ENCODE measurements at regions not wholly inside any gene's neighbourhood (a gene's known extent, or its start where the extent isn't known, plus 50 kb on each side); places are given as distances from the start of the nearest gene placed in this dataset.
"Not testable (repeated sequence)": the region's sequence is repeated elsewhere in the genome, so short reads cannot be mapped to it uniquely, and the experiment has no call there.

GRCh38 chr4:56142088-56142487 is 193.3 kb downstream of the CEP135 start:
- Histone ChIP-seq H3K4me1 (ENCODE audit: control insufficient read depth, insufficient read depth, low read length) (no peaks in the 10 kb centered on the region), H3K9me3 (ENCODE audit: control insufficient read depth, low read length) (no peaks in the 10 kb centered on the region), H3K27me3 (ENCODE audit: control insufficient read depth, insufficient read depth) (no peaks in the 10 kb centered on the region), H3K27ac (ENCODE audit: low read length) (no peak overlapping the region), H3K4me3 (ENCODE audit: low read length) (no peak overlapping the region)
- intact Hi-C loops (cut with DNase I), result no loop called here
- DNase-seq (no peak), ATAC-seq (no peak)
- 92% methylated on average over 1 of the region's 1 CpG for whole genome bisulfite sequencing

DNA sequence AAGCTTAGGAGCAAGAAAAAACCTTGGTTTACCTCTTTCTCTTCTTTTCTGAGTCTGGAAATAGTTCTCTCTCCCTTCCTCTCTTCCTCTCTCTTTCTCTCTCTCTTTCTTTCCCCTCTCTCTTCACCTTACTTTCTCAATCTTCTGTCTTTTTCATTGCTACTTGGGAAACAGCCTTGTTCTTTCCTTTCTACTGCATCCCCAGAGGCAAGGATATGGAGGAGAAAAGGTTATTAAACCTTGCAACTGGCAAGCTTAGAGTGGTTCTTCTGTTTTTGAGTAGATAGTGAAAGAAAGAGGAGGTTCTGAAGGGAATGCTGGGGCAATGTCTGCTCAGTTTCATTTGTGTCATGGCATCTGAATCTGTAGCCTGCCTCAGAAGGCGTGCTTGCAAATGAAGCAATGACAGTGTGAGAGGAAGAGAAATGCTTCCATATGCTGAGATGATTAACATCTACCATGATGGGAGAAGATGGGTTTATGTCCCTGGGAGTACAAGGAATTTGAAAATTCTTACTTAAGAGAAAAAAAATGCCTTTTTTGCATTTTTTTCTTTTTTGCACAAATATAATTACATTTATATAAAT is 190.6 kb downstream of the CEP135 start:
- DNase-seq (no peak), ATAC-seq (no peak)
- no peak overlapping the region for H3K4me3 ChIP-seq (ENCODE audit: low read length)
- no peaks in the 10 kb centered on the region for H3K27me3 ChIP-seq (ENCODE audit: control insufficient read depth, insufficient read depth)
- H3K9me3 ChIP-seq (ENCODE audit: control insufficient read depth, low read length), result no peaks in the 10 kb centered on the region
- no peak overlapping the region for H3K27ac ChIP-seq (ENCODE audit: low read length)
- intact Hi-C loops (cut with DNase I), result no loop called here
- WGBS, result 70% methylated on average over 1 of the region's 1 CpG
- H3K4me1 ChIP-seq (ENCODE audit: control insufficient read depth, insufficient read depth, low read length), result no peaks in the 10 kb centered on the region

DNA sequence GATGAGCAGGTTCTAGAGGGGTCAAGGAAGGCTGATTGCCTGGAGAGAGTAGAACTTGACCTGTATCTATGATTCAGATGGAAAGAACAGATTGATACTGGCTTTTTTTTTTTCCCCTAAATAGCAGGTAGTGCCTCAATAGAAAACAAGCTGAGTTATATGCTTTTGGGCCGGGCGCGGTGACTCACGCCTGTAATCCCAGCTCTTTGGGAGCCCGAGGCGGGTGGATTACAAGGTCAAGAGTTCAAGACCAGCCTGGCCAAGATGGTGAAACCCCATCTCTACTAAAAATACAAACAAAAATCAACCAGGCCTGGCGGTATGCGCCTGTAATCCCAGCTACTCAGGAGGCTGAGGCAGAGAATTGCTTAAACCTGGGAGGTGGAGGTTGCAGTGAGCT is 186.1 kb downstream of the CEP135 start:
- H3K27ac ChIP-seq (ENCODE audit: low read length); H3K4me1 ChIP-seq (ENCODE audit: control insufficient read depth, insufficient read depth, low read length); H3K27me3 ChIP-seq (ENCODE audit: control insufficient read depth, insufficient read depth); intact Hi-C loops (cut with DNase I); H3K9me3 ChIP-seq (ENCODE audit: control insufficient read depth, low read length); H3K4me3 ChIP-seq (ENCODE audit: low read length): not testable (repeated sequence)
- ATAC-seq, result peak in 1 of 2 donors; percentile 39
- DNase-seq, result peak; percentile 25 to 65 (median 53)
- WGBS, result 79% methylated on average over 8 of the region's 8 CpGs

GRCh38 chr4:56134266-56134665 is 185.5 kb downstream of the CEP135 start:
- Histone ChIP-seq H3K27ac (ENCODE audit: low read length) (no peak overlapping the region), H3K4me1 (ENCODE audit: control insufficient read depth, insufficient read depth, low read length) (no peaks in the 10 kb centered on the region), H3K4me3 (ENCODE audit: low read length) (no peak overlapping the region), H3K9me3 (ENCODE audit: control insufficient read depth, low read length) (no peaks in the 10 kb centered on the region), H3K27me3 (ENCODE audit: control insufficient read depth, insufficient read depth) (no peaks in the 10 kb centered on the region)
- ATAC-seq, result peak; percentile 92 to 96
- WGBS, result 37% methylated on average over 2 of the region's 2 CpGs
- intact Hi-C loops (cut with DNase I), result no loop called here
- peak; percentile 55 to 80 (median 77) for DNase-seq

DNA sequence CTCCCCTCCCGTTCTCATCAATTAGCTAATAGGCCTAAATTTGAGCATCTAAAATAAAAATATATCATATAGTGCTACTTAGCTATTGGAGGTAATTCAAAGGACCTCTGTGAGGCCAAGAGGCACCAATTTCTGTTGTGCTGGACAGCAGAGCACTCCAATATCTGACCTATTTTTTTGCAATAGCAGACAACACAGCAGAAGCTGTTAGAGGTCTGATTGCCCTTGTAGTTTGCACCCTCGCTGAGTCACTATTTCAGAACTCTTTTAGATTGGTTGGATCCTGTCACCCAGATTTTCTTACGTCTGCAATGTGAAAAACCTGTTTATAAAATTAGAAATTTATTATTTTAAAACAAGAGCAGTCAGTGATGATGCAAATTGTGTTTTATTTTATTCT is 184.1 kb downstream of the CEP135 start:
- DNase-seq (no peak), ATAC-seq (peak; percentile 58 to 61)
- no peak overlapping the region for H3K27ac ChIP-seq (ENCODE audit: low read length)
- H3K27me3 ChIP-seq (ENCODE audit: control insufficient read depth, insufficient read depth), result no peaks in the 10 kb centered on the region
- intact Hi-C loops (cut with DNase I), result no loop called here
- no peaks in the 10 kb centered on the region for H3K9me3 ChIP-seq (ENCODE audit: control insufficient read depth, low read length)
- H3K4me1 ChIP-seq (ENCODE audit: control insufficient read depth, insufficient read depth, low read length), result no peaks in the 10 kb centered on the region
- WGBS, result 59% methylated on average over 3 of the region's 3 CpGs
- no peak overlapping the region for H3K4me3 ChIP-seq (ENCODE audit: low read length)

DNA sequence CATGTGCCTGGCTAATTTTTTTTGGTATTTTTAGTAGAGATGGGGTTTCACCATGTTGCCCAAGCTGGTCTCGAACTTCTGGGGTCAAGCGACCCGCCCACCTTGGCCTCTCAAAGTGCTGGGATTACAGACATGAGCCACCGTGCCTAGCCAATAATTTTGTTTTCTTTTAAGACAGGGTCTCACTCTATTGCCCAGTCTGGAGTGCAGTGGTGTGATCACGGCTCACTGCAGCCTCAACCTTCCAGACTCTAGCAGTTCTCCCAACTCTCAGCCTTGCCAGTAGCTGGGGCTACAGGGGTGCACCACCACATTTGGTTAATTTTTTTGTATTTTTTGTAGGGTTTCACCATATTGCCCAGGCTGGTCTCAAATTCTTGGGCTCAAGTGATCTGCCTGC is 183.4 kb downstream of the CEP135 start:
- H3K27ac ChIP-seq (ENCODE audit: low read length); intact Hi-C loops (cut with DNase I); H3K27me3 ChIP-seq (ENCODE audit: control insufficient read depth, insufficient read depth); H3K4me1 ChIP-seq (ENCODE audit: control insufficient read depth, insufficient read depth, low read length); ATAC-seq; DNase-seq; H3K4me3 ChIP-seq (ENCODE audit: low read length); H3K9me3 ChIP-seq (ENCODE audit: control insufficient read depth, low read length): not testable (repeated sequence)
- WGBS, result 82% methylated on average over 5 of the region's 5 CpGs

DNA sequence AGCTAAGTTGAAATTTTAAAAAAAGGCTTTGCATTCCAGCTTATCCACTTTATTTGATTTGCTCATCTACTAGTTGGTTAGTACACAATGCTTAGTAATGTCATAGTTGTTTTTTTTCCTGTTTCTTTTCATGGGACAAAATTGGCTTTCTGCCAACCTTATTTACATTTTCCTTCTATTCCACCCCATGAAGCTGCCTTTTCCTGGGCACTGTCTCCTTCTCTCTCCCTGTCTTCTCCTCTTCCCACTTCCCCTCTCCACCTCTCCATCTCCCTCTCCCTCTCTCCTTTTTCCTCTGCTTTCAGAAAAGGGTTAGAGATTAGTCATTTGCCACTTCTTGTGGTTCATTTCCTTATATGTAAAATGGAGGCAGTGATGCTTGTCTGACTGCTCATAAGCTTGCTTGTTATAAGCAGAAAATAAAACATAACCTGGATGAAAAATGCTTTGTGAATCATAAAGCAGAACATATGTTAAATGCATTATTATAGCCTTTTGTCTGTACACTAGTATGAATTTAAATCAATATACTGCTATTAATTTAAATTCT is 181.9 kb downstream of the CEP135 start:
- H3K9me3 ChIP-seq (ENCODE audit: control insufficient read depth, low read length), result no peaks in the 10 kb centered on the region
- no peak overlapping the region for H3K4me3 ChIP-seq (ENCODE audit: low read length)
- H3K4me1 ChIP-seq (ENCODE audit: control insufficient read depth, insufficient read depth, low read length), result no peaks in the 10 kb centered on the region
- intact Hi-C loops (cut with DNase I), result no loop called here
- DNase-seq (no peak), ATAC-seq (no peak)
- H3K27ac ChIP-seq (ENCODE audit: low read length), result no peak overlapping the region
- H3K27me3 ChIP-seq (ENCODE audit: control insufficient read depth, insufficient read depth), result no peaks in the 10 kb centered on the region

DNA sequence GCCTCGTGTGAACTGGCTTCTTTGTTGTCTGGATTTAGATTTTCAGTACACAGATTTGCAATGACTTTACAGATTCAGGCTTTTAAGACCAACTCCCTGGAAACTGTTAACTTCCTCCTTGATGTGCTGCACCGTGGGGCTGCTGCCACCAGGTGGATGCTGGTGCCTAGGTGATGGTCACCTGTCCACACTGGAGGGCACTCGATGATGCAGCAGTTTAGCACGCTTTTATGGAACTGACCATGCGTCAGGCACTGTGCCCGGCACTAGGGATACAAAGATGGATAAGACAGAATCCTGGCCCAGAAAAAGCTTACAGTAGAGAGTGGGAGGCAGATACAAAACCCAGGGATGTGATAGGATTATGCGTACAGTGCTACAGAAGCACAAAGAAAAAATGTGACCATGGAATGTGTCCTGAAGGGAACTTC is 180.7 kb downstream of the CEP135 start:
- 61% methylated on average over 7 of the region's 7 CpGs for WGBS

GRCh38 chr4:56128213-56128612 is 179.5 kb downstream of the CEP135 start:
- Histone ChIP-seq H3K27me3 (ENCODE audit: control insufficient read depth, insufficient read depth) (no peaks in the 10 kb centered on the region), H3K4me1 (ENCODE audit: control insufficient read depth, insufficient read depth, low read length) (no peaks in the 10 kb centered on the region), H3K9me3 (ENCODE audit: control insufficient read depth, low read length) (no peaks in the 10 kb centered on the region), H3K4me3 (ENCODE audit: low read length) (no peak overlapping the region), H3K27ac (ENCODE audit: low read length) (no peak overlapping the region)
- DNase-seq (no peak), ATAC-seq (no peak)
- intact Hi-C loops (cut with DNase I), result no loop called here
- 35% methylated on average over 2 of the region's 2 CpGs for WGBS

More for the DNA sequence above, 180.7 kb downstream of the CEP135 start:
- Histone ChIP-seq H3K27ac (ENCODE audit: low read length) (no peak overlapping the region), H3K9me3 (ENCODE audit: control insufficient read depth, low read length) (no peaks in the 10 kb centered on the region), H3K4me3 (ENCODE audit: low read length) (no peak overlapping the region), H3K27me3 (ENCODE audit: control insufficient read depth, insufficient read depth) (no peaks in the 10 kb centered on the region), H3K4me1 (ENCODE audit: control insufficient read depth, insufficient read depth, low read length) (no peaks in the 10 kb centered on the region)
- intact Hi-C loops (cut with DNase I), result no loop called here
- DNase-seq (no peak), ATAC-seq (no peak)

DNA sequence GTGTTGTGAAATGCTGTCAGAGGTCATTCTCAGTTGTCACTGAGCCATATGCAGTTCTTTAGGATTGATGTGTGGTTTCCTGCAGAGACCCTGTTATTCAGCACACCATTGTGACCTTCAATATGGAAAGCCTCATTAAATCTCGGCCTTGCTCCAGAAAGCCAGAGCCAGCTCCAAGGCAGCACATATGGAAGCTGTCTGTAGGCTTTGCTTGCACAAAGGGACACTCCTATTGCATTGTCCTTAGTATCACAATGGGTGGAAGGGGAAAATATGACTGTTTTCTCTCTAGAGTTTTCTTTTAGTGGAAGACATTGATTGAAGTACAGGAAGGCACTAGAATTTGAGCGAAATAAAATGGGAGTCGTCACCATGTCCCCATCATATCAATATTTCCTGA is 179.0 kb downstream of the CEP135 start:
- Histone ChIP-seq H3K27ac (ENCODE audit: low read length) (no peak overlapping the region), H3K4me1 (ENCODE audit: control insufficient read depth, insufficient read depth, low read length) (no peaks in the 10 kb centered on the region), H3K9me3 (ENCODE audit: control insufficient read depth, low read length) (no peaks in the 10 kb centered on the region), H3K27me3 (ENCODE audit: control insufficient read depth, insufficient read depth) (no peaks in the 10 kb centered on the region), H3K4me3 (ENCODE audit: low read length) (no peak overlapping the region)
- DNase-seq (no peak), ATAC-seq (no peak)
- intact Hi-C loops (cut with DNase I), result no loop called here
- 51% methylated on average over 3 of the region's 3 CpGs for WGBS

DNA sequence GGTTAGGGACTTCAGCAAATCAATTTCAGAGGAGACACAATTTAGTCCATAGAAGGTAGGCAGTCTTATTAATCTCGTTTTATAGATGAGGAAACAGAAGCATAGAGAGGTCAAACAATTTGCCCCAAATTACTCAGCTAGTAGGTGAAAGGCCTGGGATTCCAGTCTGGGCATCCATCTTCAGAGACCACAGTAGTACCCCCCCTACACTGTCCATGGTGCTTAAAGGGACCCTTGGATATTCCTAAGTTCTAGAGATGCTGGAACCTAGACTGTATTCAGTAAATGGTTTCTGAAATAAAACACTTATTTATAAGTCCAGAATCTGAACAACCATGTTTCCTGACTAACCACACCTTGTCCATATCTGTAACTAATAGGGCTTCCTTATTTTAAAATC is 174.8 kb downstream of the CEP135 start:
- 70% methylated on average over 1 of the region's 1 CpG for WGBS
- Histone ChIP-seq H3K4me3 (ENCODE audit: low read length) (no peak overlapping the region), H3K9me3 (ENCODE audit: control insufficient read depth, low read length) (no peaks in the 10 kb centered on the region), H3K27me3 (ENCODE audit: control insufficient read depth, insufficient read depth) (no peaks in the 10 kb centered on the region), H3K27ac (ENCODE audit: low read length) (no peak overlapping the region), H3K4me1 (ENCODE audit: control insufficient read depth, insufficient read depth, low read length) (no peaks in the 10 kb centered on the region)
- DNase-seq (no peak), ATAC-seq (no peak)
- intact Hi-C loops (cut with DNase I), result no loop called here

GRCh38 chr4:56123051-56123450 is 174.3 kb downstream of the CEP135 start:
- Histone ChIP-seq H3K27me3 (ENCODE audit: control insufficient read depth, insufficient read depth) (no peaks in the 10 kb centered on the region), H3K9me3 (ENCODE audit: control insufficient read depth, low read length) (no peaks in the 10 kb centered on the region), H3K4me1 (ENCODE audit: control insufficient read depth, insufficient read depth, low read length) (no peaks in the 10 kb centered on the region), H3K4me3 (ENCODE audit: low read length) (no peak overlapping the region), H3K27ac (ENCODE audit: low read length) (no peak overlapping the region)
- WGBS, result 66% methylated on average over 3 of the region's 3 CpGs
- ATAC-seq (no peak), DNase-seq (no peak)
- intact Hi-C loops (cut with DNase I), result no loop called here

Data from right cardiac atrium (tissue), 5 donors.